Large intestine (tissue), 3 donors: ENCODE measurements at regions not wholly inside any gene's neighbourhood (a gene's known extent, or its start where the extent isn't known, plus 50 kb on each side); places are given as distances from the start of the nearest gene placed in this dataset.
"Not testable (repeated sequence)": the region's sequence is repeated elsewhere in the genome, so short reads cannot be mapped to it uniquely, and the experiment has no call there.

Source experiments
- DNase-seq, 2 donors: peaks; one replicate each; pipeline versions ENCODE4 v3.0.0 to v3.0.0-alpha.2; 2013
- H3K27ac ChIP-seq: one replicate; pipeline ENCODE4 v1.5.1; 2013; ENCODE audit warnings: low read length
- H3K27me3 ChIP-seq: 2 replicates; pipeline ENCODE4 v1.6.1; 2013; ENCODE audit warnings: low read length; ENCODE audit not compliant: control insufficient read depth, insufficient read depth
- H3K36me3 ChIP-seq: 2 replicates; pipeline ENCODE4 v1.6.1; 2013; ENCODE audit warnings: low read length; ENCODE audit not compliant: control insufficient read depth, insufficient read depth
- H3K4me1 ChIP-seq: one replicate; pipeline ENCODE4 v1.6.1; 2013; ENCODE audit warnings: low read length; ENCODE audit not compliant: control insufficient read depth, insufficient read depth
- H3K4me3 ChIP-seq: one replicate; pipeline ENCODE4 v1.5.1; 2013; ENCODE audit warnings: low read length
- H3K9me3 ChIP-seq: one replicate; pipeline ENCODE4 v1.6.1; 2013; ENCODE audit warnings: mild to moderate bottlenecking, low read depth, low read length, moderate library complexity; ENCODE audit not compliant: control insufficient read depth
- WGBS: methylation state at CpG from one replicate; pipeline ENCODE4 v1.1.5; 2013; ENCODE audit warnings: low lambda C conversion rate; ENCODE audit not compliant: insufficient coverage; 5-methylcytosine and 5-hydroxymethylcytosine counted together

GRCh38 chr9:78144008-78144381, 91.9 kb upstream of the CEP78 start:
- DNase-seq: no peak
- H3K9me3 ChIP-seq: no peaks in the 10 kb centered on the region
- H3K4me1 ChIP-seq: no peaks in the 10 kb centered on the region
- no peaks in the 10 kb centered on the region for H3K27me3 ChIP-seq
- H3K36me3 ChIP-seq: no peaks in the 10 kb centered on the region
- WGBS: no CpG with 5 or more reads among the region's 1 CpG
- no peak overlapping the region for H3K27ac ChIP-seq
- no peak overlapping the region for H3K4me3 ChIP-seq

- no peak overlapping the region for H3K4me3 ChIP-seq
- H3K4me1 ChIP-seq: no peaks in the 10 kb centered on the region
- no CpG with 5 or more reads among the region's 3 CpGs for WGBS
- H3K36me3 ChIP-seq: no peaks in the 10 kb centered on the region
- no peak overlapping the region for H3K27ac ChIP-seq
- no peaks in the 10 kb centered on the region for H3K27me3 ChIP-seq
- H3K9me3 ChIP-seq: no peaks in the 10 kb centered on the region
- DNase-seq: no peak
Measured at GRCh38 chr9:78143281-78144007, 92.4 kb upstream of the CEP78 start.

GRCh38 chr9:78142264-78142663, 93.6 kb upstream of the CEP78 start:
- not testable (repeated sequence) for DNase-seq

GRCh38 chr9:78133751-78134150, 102.1 kb upstream of the CEP78 start:
- H3K27ac ChIP-seq: no peak overlapping the region
- DNase-seq: no peak
- H3K4me1 ChIP-seq: no peaks in the 10 kb centered on the region
- no peaks in the 10 kb centered on the region for H3K36me3 ChIP-seq
- no peaks in the 10 kb centered on the region for H3K9me3 ChIP-seq
- H3K4me3 ChIP-seq: no peak overlapping the region
- H3K27me3 ChIP-seq: no peaks in the 10 kb centered on the region
- WGBS: no CpG with 5 or more reads among the region's 1 CpG

More at GRCh38 chr9:78142264-78142663, 93.6 kb upstream of the CEP78 start:
- not testable (repeated sequence) for H3K9me3 ChIP-seq, H3K36me3 ChIP-seq, H3K27ac ChIP-seq, H3K4me3 ChIP-seq, H3K27me3 ChIP-seq, H3K4me1 ChIP-seq
- no CpG with 5 or more reads among the region's 3 CpGs for WGBS

GRCh38 chr9:78132701-78133058, 101.1 kb upstream of the GNAQ start:
- no peaks in the 10 kb centered on the region for H3K4me1 ChIP-seq
- H3K36me3 ChIP-seq: no peaks in the 10 kb centered on the region
- no peaks in the 10 kb centered on the region for H3K9me3 ChIP-seq
- no peak for DNase-seq
- H3K27ac ChIP-seq: no peak overlapping the region
- H3K27me3 ChIP-seq: no peaks in the 10 kb centered on the region
- WGBS: 40% methylated on average over 1 of the region's 2 CpGs
- no peak overlapping the region for H3K4me3 ChIP-seq

GRCh38 chr9:78131969-78132700, 100.5 kb upstream of the GNAQ start:
- Histone ChIP-seq H3K4me3 (no peak overlapping the region), H3K9me3 (no peaks in the 10 kb centered on the region), H3K27me3 (peaks cover 2% of the 10 kb centered on the region), H3K4me1 (no peaks in the 10 kb centered on the region), H3K36me3 (no peaks in the 10 kb centered on the region), H3K27ac (no peak overlapping the region)
- WGBS: 83% methylated on average over 1 of the region's 2 CpGs
- DNase-seq: no peak

- no peaks in the 10 kb centered on the region for H3K36me3 ChIP-seq
- no peaks in the 10 kb centered on the region for H3K4me1 ChIP-seq
- no peak overlapping the region for H3K4me3 ChIP-seq
- H3K27ac ChIP-seq: no peak overlapping the region
- DNase-seq: no peak
- H3K9me3 ChIP-seq: no peaks in the 10 kb centered on the region
- peaks cover 3% of the 10 kb centered on the region for H3K27me3 ChIP-seq
Measured at GRCh38 chr9:78130853-78131252, 99.2 kb upstream of the GNAQ start.

- DNase-seq: no peak
- no peaks in the 10 kb centered on the region for H3K36me3 ChIP-seq
- 85% methylated on average over 2 of the region's 6 CpGs for WGBS
Measured at GRCh38 chr9:78130004-78130403, 98.4 kb upstream of the GNAQ start.

GRCh38 chr9:78127279-78128225, 95.9 kb upstream of the GNAQ start:
- H3K4me3 ChIP-seq: no peak overlapping the region
- H3K4me1 ChIP-seq: no peaks in the 10 kb centered on the region
- no peaks in the 10 kb centered on the region for H3K36me3 ChIP-seq
- DNase-seq: no peak
- H3K27ac ChIP-seq: no peak overlapping the region
- H3K27me3 ChIP-seq: peaks cover 4% of the 10 kb centered on the region
- WGBS: 100% methylated on average over 2 of the region's 5 CpGs
- H3K9me3 ChIP-seq: no peaks in the 10 kb centered on the region

More at GRCh38 chr9:78130004-78130403, 98.4 kb upstream of the GNAQ start:
- Histone ChIP-seq H3K9me3 (no peaks in the 10 kb centered on the region), H3K4me3 (no peak overlapping the region), H3K27me3 (peaks cover 4% of the 10 kb centered on the region), H3K4me1 (no peaks in the 10 kb centered on the region), H3K27ac (no peak overlapping the region)

- no peaks in the 10 kb centered on the region for H3K36me3 ChIP-seq
- WGBS: no CpG with 5 or more reads among the region's 1 CpG
Measured at GRCh38 chr9:78123808-78124207, 92.2 kb upstream of the GNAQ start.

More at GRCh38 chr9:78123808-78124207, 92.2 kb upstream of the GNAQ start:
- Histone ChIP-seq H3K27me3 (peaks cover 4% of the 10 kb centered on the region), H3K27ac (no peak overlapping the region), H3K9me3 (no peaks in the 10 kb centered on the region), H3K4me3 (no peak overlapping the region), H3K4me1 (no peaks in the 10 kb centered on the region)
- DNase-seq: no peak
